ENCODE measurements at regions not wholly inside any gene's neighbourhood (a gene's known extent, or its start where the extent isn't known, plus 50 kb on each side); places are given as distances from the start of the nearest gene placed in this dataset.

DNA sequence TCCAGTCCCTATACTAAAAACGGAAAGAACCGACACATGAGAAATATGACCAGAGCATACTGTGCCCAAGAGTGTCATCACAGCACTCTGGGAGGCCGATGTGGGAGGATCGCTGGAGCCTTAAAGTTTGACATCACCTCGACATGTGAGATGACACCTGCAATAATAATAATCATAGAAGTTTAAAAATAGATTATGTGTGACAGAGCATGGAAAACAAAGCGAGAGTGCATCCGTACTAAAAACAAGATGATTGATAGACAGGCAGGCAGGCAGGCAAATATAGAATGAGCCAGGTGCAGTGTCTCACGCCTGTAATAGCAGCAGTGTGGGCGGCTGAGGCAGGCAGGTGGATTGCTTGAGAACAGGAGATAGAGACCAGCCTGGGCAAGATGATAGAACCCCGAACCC is 114.8 kb upstream of the ANKRD30BL start:
- Histone ChIP-seq H2AFZ (ENCODE audit: low read depth) (no peak overlapping the region), H3K27me3 (ENCODE audit: insufficient read depth) (no peaks in the 10 kb centered on the region), H3K9ac (no peak overlapping the region), H3K4me3 (ENCODE audit: low read depth in 2 of 2, low read length in 1 of 2) (no peak overlapping the region), H3K4me2 (no peak overlapping the region), H3F3A (replicated peaks; ENCODE audit: insufficient read depth) (no peaks in the 10 kb centered on the region), H3K9me2 (no peaks in the 10 kb centered on the region), H3K79me2 (ENCODE audit: insufficient read depth) (no peaks in the 10 kb centered on the region), H3K9me3 (no peaks in the 10 kb centered on the region), H4K20me1 (ENCODE audit: insufficient read depth) (no peaks in the 10 kb centered on the region), H3K27ac (ENCODE audit: low read depth in 2 of 2, low read length in 1 of 2) (no peak overlapping the region), H3K36me3 (replicated peaks in 1 of 2; ENCODE audit: control insufficient read depth in 1 of 2, insufficient read depth in 2 of 2, low read length in 1 of 2) (no peaks in the 10 kb centered on the region), H3K4me1 (ENCODE audit: control insufficient read depth in 1 of 2, insufficient read depth in 2 of 2, low read depth in 1 of 2, low read length in 1 of 2) (no peaks in the 10 kb centered on the region)
- WGBS (ENCODE audit: low lambda C conversion rate), result 50% methylated on average over 10 of the region's 10 CpGs
- TF ChIP-seq SMC3 (IDR thresholded peaks at IDR 0.05; ENCODE audit: low read depth, low read length), result no peak
- no peak for TF ChIP-seq TAF1 (IDR thresholded peaks at IDR 0.05; ENCODE audit: borderline replicate concordance, low read depth, low read length)
- TF ChIP-seq, protein P1, sequence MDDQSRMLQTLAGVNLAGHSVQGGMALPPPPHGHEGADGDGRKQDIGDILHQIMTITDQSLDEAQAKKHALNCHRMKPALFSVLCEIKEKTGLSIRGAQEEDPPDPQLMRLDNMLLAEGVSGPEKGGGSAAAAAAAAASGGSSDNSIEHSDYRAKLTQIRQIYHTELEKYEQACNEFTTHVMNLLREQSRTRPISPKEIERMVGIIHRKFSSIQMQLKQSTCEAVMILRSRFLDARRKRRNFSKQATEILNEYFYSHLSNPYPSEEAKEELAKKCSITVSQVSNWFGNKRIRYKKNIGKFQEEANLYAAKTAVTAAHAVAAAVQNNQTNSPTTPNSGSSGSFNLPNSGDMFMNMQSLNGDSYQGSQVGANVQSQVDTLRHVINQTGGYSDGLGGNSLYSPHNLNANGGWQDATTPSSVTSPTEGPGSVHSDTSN (IDR thresholded peaks at IDR 0.05), result no peak
- no peak for TF ChIP-seq RFX5 (IDR thresholded peaks at IDR 0.05; ENCODE audit: low read length)
- no peak for TF ChIP-seq FOXM1 (IDR thresholded peaks at IDR 0.05; ENCODE audit: low read depth)
- TF ChIP-seq, protein P2, sequence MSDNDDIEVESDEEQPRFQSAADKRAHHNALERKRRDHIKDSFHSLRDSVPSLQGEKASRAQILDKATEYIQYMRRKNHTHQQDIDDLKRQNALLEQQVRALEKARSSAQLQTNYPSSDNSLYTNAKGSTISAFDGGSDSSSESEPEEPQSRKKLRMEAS (IDR thresholded peaks at IDR 0.05; ENCODE audit: low read depth), result no peak
- no peak for TF ChIP-seq RCOR1 (IDR thresholded peaks at IDR 0.05; ENCODE audit: low read length)
- TF ChIP-seq EZH2phosphoT487 (IDR thresholded peaks at IDR 0.05; ENCODE audit: borderline replicate concordance, low read depth), result no peak
- ChIA-PET CTCF (no interaction called here), POLR2A (no interaction called here)
- DNase-seq, result no peak

DNA sequence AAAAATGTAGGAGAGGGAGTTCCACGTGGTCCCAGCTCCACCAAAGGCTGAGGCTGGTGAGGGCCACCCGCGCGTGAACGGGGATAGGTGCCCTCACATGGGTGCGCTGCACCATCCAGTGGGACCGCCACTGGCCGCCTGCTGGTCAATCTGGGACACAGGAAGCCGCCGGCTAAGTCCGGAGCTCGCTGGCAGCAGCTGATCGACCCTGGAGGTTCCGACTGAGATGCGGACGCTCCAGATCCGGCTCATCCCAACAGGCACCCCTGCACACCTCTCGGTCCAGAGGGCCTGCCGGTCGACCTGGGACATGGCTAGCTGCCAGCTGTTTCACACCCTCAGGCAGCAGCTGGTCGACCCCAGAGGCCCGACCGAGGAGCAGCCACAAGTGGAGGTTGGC is 116.5 kb upstream of the ANKRD30BL start:
- no peak overlapping the region for H3K27ac ChIP-seq (ENCODE audit: low read depth in 2 of 2, low read length in 1 of 2)
- WGBS (ENCODE audit: low lambda C conversion rate), result 71% methylated on average over 16 of the region's 23 CpGs
- no peaks in the 10 kb centered on the region for H3K79me2 ChIP-seq (ENCODE audit: insufficient read depth)
- no peaks in the 10 kb centered on the region for H3K27me3 ChIP-seq (ENCODE audit: insufficient read depth)
- H3K9me3 ChIP-seq, result no peaks in the 10 kb centered on the region
- H3K36me3 ChIP-seq (replicated peaks in 1 of 2; ENCODE audit: control insufficient read depth in 1 of 2, insufficient read depth in 2 of 2, low read length in 1 of 2), result no peaks in the 10 kb centered on the region
- H3K9ac ChIP-seq, result no peak overlapping the region
- no peak for DNase-seq
- H4K20me1 ChIP-seq (ENCODE audit: insufficient read depth), result no peaks in the 10 kb centered on the region
- POLR2A ChIA-PET, result no interaction called here
- H3F3A ChIP-seq (replicated peaks; ENCODE audit: insufficient read depth), result no peaks in the 10 kb centered on the region
- H3K4me3 ChIP-seq (ENCODE audit: low read depth in 2 of 2, low read length in 1 of 2), result no peak overlapping the region
- no peak overlapping the region for H2AFZ ChIP-seq (ENCODE audit: low read depth)
- CTCF ChIA-PET, result no interaction called here
- no peaks in the 10 kb centered on the region for H3K9me2 ChIP-seq
- no peaks in the 10 kb centered on the region for H3K4me1 ChIP-seq (ENCODE audit: control insufficient read depth in 1 of 2, insufficient read depth in 2 of 2, low read depth in 1 of 2, low read length in 1 of 2)
- H3K4me2 ChIP-seq, result no peak overlapping the region
- TF ChIP-seq, protein P3, sequence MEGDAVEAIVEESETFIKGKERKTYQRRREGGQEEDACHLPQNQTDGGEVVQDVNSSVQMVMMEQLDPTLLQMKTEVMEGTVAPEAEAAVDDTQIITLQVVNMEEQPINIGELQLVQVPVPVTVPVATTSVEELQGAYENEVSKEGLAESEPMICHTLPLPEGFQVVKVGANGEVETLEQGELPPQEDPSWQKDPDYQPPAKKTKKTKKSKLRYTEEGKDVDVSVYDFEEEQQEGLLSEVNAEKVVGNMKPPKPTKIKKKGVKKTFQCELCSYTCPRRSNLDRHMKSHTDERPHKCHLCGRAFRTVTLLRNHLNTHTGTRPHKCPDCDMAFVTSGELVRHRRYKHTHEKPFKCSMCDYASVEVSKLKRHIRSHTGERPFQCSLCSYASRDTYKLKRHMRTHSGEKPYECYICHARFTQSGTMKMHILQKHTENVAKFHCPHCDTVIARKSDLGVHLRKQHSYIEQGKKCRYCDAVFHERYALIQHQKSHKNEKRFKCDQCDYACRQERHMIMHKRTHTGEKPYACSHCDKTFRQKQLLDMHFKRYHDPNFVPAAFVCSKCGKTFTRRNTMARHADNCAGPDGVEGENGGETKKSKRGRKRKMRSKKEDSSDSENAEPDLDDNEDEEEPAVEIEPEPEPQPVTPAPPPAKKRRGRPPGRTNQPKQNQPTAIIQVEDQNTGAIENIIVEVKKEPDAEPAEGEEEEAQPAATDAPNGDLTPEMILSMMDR (IDR thresholded peaks at IDR 0.05), result no peak
- TF ChIP-seq YY1 (IDR thresholded peaks at IDR 0.05; ENCODE audit: low read depth) (no peak), TCF12 (IDR thresholded peaks at IDR 0.05) (no peak), FOXM1 (IDR thresholded peaks at IDR 0.05; ENCODE audit: low read depth) (no peak), SMC3 (IDR thresholded peaks at IDR 0.05; ENCODE audit: low read depth, low read length) (no peak), TEAD4 (IDR thresholded peaks at IDR 0.05; ENCODE audit: borderline replicate concordance, insufficient read depth) (no peak), MXI1 (IDR thresholded peaks at IDR 0.05; ENCODE audit: low read depth, low read length) (no peak), JUND (IDR thresholded peaks at IDR 0.05) (no peak), ELF1 (IDR thresholded peaks at IDR 0.05) (no peak), RXRA (IDR thresholded peaks at IDR 0.05; ENCODE audit: borderline replicate concordance, low read depth) (no peak), RAD21 (IDR thresholded peaks at IDR 0.05; ENCODE audit: low read length) (no peak), SIN3A (IDR thresholded peaks at IDR 0.05; ENCODE audit: borderline replicate concordance, low read depth, low read length) (no peak), GABPA (IDR thresholded peaks at IDR 0.05; ENCODE audit: low read depth) (no peak)
- TF ChIP-seq, protein P4, sequence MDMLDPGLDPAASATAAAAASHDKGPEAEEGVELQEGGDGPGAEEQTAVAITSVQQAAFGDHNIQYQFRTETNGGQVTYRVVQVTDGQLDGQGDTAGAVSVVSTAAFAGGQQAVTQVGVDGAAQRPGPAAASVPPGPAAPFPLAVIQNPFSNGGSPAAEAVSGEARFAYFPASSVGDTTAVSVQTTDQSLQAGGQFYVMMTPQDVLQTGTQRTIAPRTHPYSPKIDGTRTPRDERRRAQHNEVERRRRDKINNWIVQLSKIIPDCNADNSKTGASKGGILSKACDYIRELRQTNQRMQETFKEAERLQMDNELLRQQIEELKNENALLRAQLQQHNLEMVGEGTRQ (IDR thresholded peaks at IDR 0.05; ENCODE audit: borderline replicate concordance, low read depth, low read length), result no peak
- TF ChIP-seq, protein P1 (IDR thresholded peaks at IDR 0.05), result no peak
- TF ChIP-seq, protein P5, sequence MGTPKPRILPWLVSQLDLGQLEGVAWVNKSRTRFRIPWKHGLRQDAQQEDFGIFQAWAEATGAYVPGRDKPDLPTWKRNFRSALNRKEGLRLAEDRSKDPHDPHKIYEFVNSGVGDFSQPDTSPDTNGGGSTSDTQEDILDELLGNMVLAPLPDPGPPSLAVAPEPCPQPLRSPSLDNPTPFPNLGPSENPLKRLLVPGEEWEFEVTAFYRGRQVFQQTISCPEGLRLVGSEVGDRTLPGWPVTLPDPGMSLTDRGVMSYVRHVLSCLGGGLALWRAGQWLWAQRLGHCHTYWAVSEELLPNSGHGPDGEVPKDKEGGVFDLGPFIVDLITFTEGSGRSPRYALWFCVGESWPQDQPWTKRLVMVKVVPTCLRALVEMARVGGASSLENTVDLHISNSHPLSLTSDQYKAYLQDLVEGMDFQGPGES (IDR thresholded peaks at IDR 0.05; ENCODE audit: low read depth, low read length), result no peak
- TF ChIP-seq, protein P2 (IDR thresholded peaks at IDR 0.05; ENCODE audit: low read depth), result no peak
- TF ChIP-seq, protein P6, sequence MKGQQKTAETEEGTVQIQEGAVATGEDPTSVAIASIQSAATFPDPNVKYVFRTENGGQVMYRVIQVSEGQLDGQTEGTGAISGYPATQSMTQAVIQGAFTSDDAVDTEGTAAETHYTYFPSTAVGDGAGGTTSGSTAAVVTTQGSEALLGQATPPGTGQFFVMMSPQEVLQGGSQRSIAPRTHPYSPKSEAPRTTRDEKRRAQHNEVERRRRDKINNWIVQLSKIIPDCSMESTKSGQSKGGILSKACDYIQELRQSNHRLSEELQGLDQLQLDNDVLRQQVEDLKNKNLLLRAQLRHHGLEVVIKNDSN (IDR thresholded peaks at IDR 0.05; ENCODE audit: borderline replicate concordance, low read depth), result no peak
